HFFc6 (cell line): ENCODE measurements at regions not wholly inside any gene's neighbourhood (a gene's known extent, or its start where the extent isn't known, plus 50 kb on each side); places are given as distances from the start of the nearest gene placed in this dataset.
"Not testable (repeated sequence)": the region's sequence is repeated elsewhere in the genome, so short reads cannot be mapped to it uniquely, and the experiment has no call there.

Experiments
- DNase-seq: peaks from one replicate; pipeline ENCODE4 v3.0.0-alpha.2; 2018
- H3K27ac Mint-ChIP-seq: 2 replicates; pipeline ENCODE4 v1.8.0; 2020; ENCODE audit warnings: mild to moderate bottlenecking, mixed read lengths
- H3K27me3 Mint-ChIP-seq: 2 replicates; pipeline ENCODE4 v1.8.0; 2021; ENCODE audit warnings: mild to moderate bottlenecking, moderate library complexity, mixed read lengths; ENCODE audit not compliant: insufficient read depth
- H3K36me3 Mint-ChIP-seq: 2 replicates; pipeline ENCODE4 v1.8.0; 2021; ENCODE audit warnings: low read depth, mixed read lengths
- H3K4me1 Mint-ChIP-seq: 2 replicates; pipeline ENCODE4 v1.8.0; 2020; ENCODE audit warnings: low read depth, mixed read lengths
- H3K4me3 Mint-ChIP-seq: 2 replicates; pipeline ENCODE4 v1.8.0; 2020; ENCODE audit warnings: mild to moderate bottlenecking, moderate library complexity, mixed read lengths
- H3K9me3 Mint-ChIP-seq: 2 replicates; pipeline ENCODE4 v1.8.0; 2020; ENCODE audit warnings: mild to moderate bottlenecking, mixed read lengths
- CTCF ChIP-seq: fragments of 200-600 bp; sonication (generic); IDR thresholded peaks from 2 replicates; pipeline ENCODE4 v1.5.0; 2021; ENCODE audit warnings: antibody characterized with exemption, mild to moderate bottlenecking

DNA sequence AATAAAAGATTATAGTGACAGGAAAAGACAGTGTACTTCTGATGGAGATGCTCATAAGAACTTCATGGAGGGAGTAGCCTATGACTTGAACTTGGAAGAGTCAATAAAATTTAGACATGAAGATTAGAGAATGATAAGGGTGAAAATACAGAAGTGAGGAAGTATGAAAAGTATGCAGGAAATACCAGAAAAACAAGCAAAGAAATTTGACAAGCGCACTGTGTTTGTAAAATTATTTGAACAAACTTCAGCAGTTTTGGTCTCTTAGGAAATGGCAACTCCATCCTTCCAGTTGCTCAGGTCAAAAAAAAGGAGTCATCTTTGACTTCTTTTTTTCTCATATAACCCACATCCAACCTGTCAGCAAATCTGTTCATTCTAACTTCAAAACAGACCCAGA, 864.0 kb upstream of the ZEB2 start:
- DNase-seq = peak; percentile 2
- no peak for TF ChIP-seq CTCF
- H3K4me1 Mint-ChIP-seq = peaks cover 44% of the 10 kb centered on the region
- peak overlapping the region; percentile 1; the same call in 1 of the 2 replicates for H3K27ac Mint-ChIP-seq
- H3K36me3 Mint-ChIP-seq = no peaks in the 10 kb centered on the region
- no peaks in the 10 kb centered on the region for H3K27me3 Mint-ChIP-seq
- no peak overlapping the region for H3K4me3 Mint-ChIP-seq
- no peaks in the 10 kb centered on the region for H3K9me3 Mint-ChIP-seq

DNA sequence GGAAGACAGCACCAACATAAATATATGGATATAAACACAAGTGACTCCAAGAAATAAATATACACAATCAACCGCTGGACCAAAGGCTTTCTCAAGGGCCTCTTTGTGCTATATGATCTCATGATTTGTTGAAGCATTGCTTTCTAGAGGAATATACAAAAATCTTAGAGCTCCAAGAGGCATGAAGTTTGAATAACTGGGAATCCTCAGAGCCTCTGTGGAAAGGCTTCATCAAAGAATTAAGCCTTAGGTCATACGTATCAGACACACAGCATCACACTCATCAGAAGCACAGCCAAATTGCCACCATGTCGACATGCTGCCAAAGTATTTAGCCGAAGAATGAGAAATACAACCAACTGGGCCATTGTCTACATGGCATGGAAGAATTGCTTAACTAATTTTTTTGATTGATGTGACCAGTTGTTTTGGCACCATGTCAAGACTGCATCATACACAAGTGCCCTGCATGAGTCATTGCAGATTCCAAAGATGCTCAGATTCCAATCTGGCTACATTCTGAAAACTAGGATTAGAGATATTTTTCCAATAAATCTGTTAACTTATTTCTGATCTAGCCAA, 860.6 kb upstream of the ZEB2 start:
- no peak for TF ChIP-seq CTCF
- Mint-ChIP-seq H3K36me3 (no peaks in the 10 kb centered on the region), H3K27ac (peak overlapping the region; percentile 42; the same call in 1 of the 2 replicates), H3K27me3 (no peaks in the 10 kb centered on the region), H3K9me3 (no peaks in the 10 kb centered on the region), H3K4me3 (no peak overlapping the region), H3K4me1 (peaks cover 44% of the 10 kb centered on the region)
- peak; percentile 76 for DNase-seq

DNA sequence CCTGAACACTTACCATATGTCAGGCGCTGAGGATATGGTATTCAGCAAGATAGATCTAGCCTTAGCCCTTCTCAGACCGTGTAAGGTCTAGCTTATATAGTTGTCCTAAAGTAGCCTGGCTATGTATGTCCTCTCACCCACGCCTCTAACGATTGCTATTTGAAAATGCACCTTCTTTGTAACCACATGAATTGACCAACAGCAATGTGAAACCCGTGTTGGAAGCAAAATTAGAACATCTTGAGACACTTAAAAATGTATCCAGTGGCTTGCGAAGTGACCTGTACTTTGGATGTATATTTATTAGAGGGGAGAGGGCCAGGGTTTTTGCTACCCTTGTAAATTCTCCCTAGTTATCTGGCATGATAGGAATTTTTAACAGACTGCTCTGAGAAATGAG, 860.0 kb upstream of the ZEB2 start:
- Mint-ChIP-seq H3K4me1 (peaks cover 44% of the 10 kb centered on the region), H3K27ac (peak overlapping the region; percentile 42; the same call in 1 of the 2 replicates), H3K9me3 (no peaks in the 10 kb centered on the region), H3K36me3 (no peaks in the 10 kb centered on the region), H3K4me3 (no peak overlapping the region), H3K27me3 (no peaks in the 10 kb centered on the region)
- no peak for TF ChIP-seq CTCF
- no peak for DNase-seq

GRCh38 chr2:145374165-145374564, 854.2 kb upstream of the ZEB2 start:
- no peak overlapping the region for H3K27ac Mint-ChIP-seq
- no peaks in the 10 kb centered on the region for H3K27me3 Mint-ChIP-seq
- DNase-seq = no peak
- no peak for TF ChIP-seq CTCF
- no peaks in the 10 kb centered on the region for H3K36me3 Mint-ChIP-seq
- H3K4me1 Mint-ChIP-seq = no peaks in the 10 kb centered on the region
- no peaks in the 10 kb centered on the region for H3K9me3 Mint-ChIP-seq
- H3K4me3 Mint-ChIP-seq = no peak overlapping the region

DNA sequence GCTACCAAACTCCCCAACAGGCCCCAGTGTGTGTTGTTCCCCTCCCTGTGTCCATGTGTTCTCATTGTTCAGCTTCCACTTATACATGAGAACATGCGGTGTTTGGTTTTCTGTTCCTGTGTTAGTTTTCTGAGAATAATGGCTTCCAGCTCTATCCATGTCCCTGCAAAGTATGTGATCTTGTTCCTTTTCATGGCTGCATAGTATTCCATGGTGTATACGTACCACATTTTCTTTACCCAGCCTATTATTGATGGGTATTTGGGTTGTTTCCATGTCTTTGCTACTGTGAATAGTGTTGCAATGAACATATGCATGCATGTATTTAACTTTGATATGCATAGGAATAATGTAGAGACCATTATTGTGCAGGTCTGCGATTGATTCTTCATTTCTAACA, 847.4 kb upstream of the ZEB2 start:
- not testable (repeated sequence) for H3K27ac Mint-ChIP-seq, H3K36me3 Mint-ChIP-seq, H3K9me3 Mint-ChIP-seq, DNase-seq, H3K4me3 Mint-ChIP-seq, H3K4me1 Mint-ChIP-seq, H3K27me3 Mint-ChIP-seq

DNA sequence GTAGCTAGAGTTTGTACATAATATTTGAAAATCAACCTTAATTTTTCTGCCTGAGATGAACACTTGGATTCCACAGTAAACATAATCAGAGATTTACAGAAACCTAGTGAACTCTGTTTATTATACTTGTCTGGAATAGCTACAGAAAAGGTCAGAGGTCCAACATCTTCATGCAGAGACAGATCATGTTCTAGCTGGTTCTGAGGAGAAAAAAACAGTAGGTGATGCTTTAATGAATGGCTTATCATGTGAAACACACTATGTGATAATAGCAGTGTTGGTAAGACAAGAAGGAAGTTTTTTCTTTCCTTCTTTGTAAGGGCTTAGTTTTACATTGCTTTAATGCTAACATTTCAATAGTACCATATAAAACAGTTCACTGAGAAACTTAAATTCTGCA, 846.4 kb upstream of the ZEB2 start:
- no peaks in the 10 kb centered on the region for H3K36me3 Mint-ChIP-seq
- no peaks in the 10 kb centered on the region for H3K4me1 Mint-ChIP-seq
- no peak for TF ChIP-seq CTCF
- no peak overlapping the region for H3K27ac Mint-ChIP-seq
- H3K27me3 Mint-ChIP-seq = no peaks in the 10 kb centered on the region
- DNase-seq = no peak
- H3K4me3 Mint-ChIP-seq = no peak overlapping the region
- no peaks in the 10 kb centered on the region for H3K9me3 Mint-ChIP-seq
